NCI-H128 (cell line): ENCODE measurements at regions not wholly inside any gene's neighbourhood (a gene's known extent, or its start where the extent isn't known, plus 50 kb on each side); places are given as distances from the start of the nearest gene placed in this dataset.

Source experiments
- DNase-seq: peaks from one replicate; lab custom pipeline; 2025; ENCODE audit not compliant: unreplicated experiment; lab: John Stamatoyannopoulos, UW

GRCh38 chr13:111949311-111949710 is 117.6 kb upstream of the SOX1 start:
- no peak for DNase-seq

DNA sequence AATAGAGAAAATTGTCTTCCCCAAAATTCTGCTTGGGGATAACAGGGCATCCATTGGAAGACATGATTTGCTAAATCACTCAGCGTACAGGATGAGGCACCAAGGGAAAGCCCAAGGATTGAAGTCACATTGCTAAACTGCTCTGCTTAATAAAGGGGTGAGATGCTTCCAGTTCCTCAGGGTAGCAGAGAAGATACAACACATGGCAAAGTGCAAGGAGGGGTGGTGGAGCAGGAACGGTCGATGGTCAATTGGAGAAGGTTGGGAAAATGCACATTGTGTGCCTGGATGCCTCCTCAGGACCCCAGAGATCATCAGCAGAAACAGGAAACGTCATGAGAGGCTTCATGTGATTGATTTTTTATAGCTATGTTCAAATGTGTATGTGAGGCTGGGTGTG is 116.3 kb upstream of the SOX1 start:
- DNase-seq, result no peak

DNA sequence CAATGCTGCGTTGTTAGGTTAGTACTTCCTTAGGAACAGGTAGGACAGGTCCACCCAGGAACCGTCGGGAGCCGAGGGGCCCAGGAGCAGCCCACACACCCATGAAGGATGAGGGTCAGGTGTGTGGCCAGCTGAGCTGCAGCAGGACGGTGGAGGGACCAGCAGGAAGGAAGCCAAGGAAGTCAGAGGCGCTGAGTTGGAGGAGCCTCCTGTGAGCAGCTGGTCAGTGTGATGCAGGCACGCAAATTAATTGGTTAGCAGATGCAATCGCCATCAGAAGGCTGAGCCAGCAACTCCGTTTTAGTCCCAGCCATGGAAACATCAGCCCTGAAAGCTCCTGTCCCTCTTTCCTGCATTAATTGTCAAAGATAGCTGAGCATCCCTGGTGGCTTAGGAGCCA is 114.9 kb upstream of the SOX1 start:
- no peak for DNase-seq

- DNase-seq, result no peak
These were observed 114.1 kb upstream of the SOX1 start for GRCh38 chr13:111952814-111953213.

DNA sequence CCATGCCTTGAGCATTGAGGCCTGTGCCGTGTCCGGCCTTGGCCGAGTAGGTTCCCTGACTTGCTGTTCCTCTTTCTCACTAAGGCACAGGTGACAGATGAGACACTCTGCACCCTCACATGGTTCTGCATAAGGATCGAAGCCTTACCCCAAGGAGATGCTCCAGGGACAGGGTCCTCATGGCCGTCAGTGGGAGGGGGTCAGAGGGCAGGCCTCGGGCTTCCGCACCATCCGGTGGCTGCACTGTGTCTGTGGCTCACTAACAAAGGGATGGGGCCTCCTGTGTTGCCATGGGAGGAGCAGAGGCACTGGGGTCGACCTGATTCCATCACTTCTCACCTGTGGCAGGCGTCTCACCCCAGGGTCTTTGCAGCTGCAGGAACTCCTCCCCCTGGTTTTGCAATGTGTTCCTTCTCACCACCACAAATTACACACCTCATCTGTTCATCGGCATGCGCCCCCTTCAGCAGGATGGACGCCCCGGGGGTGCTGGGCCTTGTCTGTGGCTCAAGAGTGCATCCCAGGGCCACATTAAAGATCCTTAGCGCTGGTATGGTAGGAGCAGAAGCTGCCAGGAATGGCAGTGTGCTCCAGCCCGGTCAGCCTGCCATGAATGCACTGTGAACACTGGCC is 113.3 kb upstream of the SOX1 start:
- DNase-seq, result no peak

DNA sequence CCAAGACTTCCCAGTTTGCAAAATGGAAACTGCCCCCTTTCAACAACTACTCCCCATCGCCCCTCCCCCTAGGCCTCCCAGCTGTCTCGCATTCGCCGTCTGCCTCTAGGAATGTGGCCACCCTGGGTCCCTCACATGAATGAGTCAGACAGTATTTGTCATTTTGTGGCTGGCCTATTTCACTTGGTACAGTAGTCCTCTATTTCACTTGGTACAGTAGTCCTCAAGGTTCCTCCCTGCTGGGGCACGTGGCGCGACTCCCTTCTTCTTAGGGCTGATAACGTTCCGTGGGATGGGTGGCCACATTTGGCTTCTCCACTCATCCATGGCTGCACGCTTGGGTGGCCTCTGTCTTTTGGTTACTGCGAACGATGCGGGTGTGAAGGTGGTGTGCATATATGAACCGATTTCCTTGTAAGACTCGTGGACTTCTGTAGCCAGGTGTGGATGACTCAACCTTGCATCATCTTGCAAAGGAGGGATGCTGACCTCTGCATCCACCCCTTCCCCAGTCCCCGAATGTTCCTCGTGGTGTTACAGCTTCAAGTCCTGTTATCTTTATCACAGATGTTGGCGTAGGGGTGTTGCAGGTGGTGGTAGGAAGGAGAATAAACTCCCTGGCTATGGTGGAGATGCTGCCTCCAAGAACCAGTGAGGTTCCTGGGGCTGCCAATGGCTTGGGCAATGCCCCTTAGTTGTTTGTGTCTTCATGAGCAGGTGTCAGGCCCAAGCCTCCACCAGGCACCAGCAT is 112.1 kb upstream of the SOX1 start:
- DNase-seq, result no peak

DNA sequence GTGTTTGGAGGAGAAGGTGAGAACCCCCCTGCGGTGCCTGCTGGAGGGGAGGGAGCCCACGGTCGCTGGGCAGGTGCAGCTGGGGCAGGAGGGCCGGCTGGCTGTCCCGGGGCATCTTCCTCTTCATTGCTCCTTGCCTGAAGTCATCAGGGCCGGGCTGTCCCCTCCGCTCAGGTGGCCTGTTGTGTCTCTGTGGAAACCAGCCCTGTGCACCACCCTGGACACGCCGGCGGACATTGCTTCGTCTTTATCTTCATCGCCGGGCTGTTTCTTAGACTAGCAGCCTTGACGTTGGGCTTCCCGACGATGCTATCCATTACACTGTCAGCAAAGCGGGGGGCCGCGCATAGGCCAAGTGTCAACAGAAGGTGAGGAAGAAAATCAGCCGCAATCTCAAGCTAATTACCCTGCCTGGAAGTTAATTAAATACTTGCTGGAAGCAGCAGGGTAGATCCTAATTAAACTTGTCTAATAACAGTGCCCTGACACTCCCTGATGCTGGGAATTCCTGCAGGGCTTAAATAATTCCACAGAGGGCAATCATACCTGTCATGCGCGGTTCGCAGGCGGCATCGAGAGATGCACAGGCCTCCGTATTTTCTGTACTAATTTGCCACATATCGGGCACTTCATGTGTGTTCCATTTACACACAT is 111.4 kb upstream of the SOX1 start:
- no peak for DNase-seq

DNA sequence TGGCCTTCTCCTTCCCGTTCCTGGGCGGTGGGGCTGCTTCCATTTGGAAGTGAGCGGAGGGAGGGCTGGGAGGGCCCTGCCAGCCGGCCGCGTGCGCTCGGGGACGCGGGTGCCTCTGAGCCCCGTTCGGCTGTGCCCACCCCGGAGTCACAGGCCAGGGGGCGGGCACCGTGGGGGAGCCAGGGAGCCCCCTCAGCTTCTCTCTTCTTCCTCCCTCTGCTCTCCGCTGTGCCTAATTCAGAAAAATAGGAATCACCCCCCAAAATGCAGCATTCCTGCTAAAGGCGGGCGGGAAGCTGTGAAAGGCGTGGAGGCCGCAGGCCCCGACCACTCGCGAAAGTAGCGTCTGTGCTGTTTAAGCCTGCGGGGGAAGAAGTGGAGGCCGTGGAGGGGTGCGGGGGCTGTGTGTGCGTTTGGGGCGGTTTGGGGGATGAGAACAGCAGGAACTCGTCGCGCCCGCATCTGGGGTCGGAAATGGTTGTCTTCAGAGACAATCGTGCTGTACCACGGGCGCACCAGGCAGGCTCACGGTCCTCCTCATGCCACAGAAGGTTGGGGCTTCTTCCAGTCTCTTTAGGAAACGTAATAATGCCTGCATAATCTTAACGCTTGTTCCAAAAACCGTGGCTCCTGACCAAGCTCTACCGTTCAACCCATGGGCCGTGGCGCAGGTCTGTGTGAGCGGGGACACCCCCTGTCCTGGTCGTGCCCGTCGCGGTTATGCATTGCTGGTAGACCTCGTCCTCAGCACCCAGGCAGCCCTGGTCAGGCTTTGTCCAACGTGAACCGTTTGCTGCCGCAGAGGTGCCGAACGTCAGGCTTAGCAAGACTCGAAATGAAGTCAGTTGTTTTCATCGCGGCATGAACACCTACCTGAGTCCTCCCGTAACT is 110.4 kb upstream of the SOX1 start:
- no peak for DNase-seq

DNA sequence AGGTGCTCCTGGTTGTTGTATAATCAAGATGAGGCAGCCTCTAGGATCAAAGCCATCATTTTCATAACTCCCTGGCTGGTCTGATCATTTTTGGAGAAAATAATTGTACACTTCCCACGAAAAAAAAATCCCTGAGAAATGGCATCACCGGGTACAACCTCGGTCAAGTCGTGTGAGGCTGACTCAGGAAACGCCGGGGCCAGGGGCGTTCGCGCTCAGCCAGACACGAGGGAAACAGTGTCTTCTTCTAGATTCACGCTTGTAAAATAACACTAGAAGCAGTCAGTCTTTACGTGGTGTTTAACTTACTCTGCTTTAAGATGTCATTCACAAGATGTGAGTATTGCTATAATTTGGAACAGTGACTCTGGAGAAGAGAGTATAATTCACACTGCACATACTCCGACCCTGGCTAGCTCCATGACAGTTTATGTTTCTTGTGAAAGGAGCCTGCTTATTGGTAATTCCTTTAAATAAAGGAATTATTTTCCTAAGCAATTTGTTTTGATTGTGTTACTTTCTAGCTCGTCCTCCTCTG is 109.0 kb upstream of the SOX1 start:
- no peak for DNase-seq

DNA sequence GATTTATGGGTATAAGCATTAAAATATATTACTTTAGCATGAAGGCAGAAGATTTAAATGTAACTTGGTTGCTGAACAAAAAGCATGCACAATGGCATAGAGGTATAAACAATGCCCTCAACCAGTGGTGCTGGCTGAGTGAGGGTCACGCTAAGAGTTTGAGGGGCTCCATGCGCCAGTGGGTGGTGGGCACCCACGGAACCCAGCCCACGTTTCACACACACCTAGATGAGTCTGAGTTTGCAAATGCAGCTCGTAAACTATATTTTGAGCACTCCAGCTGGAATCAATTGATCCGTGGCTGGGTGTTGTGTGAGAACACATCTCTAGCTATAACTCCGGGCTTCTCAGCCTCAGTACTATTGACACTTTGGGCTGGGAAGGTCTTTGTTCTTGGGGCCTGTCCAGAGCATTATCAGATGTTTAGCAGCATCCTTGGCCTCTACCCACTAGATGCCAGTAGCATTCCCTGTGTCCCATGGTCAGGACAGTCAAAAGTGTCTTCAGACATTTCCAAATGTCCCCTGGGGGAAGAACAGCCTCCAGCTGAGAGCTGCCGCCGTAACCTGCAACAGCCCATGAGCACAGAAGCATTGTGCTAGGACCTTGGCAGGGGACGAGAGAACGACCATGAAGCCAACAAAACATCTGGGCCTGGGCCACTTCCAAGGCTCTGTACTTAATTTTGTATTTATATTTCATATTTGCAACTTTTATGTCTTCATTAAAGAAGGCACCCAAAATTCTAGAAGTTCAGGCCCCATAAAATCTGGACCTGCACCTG is 108.1 kb upstream of the SOX1 start:
- DNase-seq, result no peak

DNA sequence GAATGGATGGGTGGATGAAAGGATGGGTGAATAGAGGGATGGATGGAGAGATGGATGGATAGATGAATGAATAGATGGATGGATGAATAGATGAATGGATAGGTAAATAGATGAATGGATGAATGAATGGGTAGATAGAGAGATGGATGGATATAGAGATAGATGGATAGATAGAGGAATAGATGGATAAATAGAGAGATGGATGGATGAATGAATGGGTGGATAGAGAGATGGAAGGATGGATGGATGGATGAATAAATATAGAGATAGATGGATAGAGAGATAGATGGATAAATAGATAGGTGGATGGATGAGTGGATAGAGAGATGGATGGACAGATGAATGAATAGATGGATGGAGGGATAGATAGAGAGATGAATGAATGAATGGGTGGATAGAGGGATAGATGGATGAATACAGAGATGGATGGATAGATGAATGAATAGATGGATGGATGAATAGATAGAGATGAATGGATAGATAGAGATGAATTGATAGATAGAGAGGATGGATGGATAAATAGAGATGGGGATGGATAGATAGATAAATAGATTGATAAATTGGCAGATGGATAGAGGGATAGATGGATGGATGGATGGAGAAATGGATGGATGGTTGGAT is 106.7 kb upstream of the SOX1 start:
- DNase-seq, result no peak

- no peak for DNase-seq
These were observed 105.7 kb upstream of the SOX1 start for GRCh38 chr13:111961236-111961635.

GRCh38 chr13:111961651-111962192 is 105.2 kb upstream of the SOX1 start:
- DNase-seq, result no peak

DNA sequence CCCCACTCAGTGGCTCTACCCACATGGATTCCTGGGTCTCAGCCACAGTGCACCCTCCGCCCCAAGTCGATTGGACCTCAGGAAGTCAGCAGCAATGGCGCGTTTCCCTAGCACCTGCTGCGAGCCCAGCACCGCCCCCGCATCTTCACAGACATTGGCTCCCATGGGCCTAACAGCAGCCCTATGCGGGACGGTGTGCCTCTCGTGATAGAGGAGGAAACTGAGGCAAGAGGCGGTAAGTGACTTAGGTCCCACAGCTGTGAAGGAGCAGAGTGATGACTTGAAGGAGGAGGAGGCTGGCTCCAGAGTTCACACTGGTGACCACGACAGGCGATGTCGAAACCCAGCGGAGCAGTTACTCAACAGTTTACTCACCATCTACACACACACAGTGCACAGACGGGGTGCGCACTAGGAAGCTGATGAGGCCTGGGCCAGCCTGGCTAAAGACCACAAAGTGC is 104.5 kb upstream of the SOX1 start:
- no peak for DNase-seq

- DNase-seq, result no peak
These were observed 103.9 kb upstream of the SOX1 start for GRCh38 chr13:111963031-111963430.

DNA sequence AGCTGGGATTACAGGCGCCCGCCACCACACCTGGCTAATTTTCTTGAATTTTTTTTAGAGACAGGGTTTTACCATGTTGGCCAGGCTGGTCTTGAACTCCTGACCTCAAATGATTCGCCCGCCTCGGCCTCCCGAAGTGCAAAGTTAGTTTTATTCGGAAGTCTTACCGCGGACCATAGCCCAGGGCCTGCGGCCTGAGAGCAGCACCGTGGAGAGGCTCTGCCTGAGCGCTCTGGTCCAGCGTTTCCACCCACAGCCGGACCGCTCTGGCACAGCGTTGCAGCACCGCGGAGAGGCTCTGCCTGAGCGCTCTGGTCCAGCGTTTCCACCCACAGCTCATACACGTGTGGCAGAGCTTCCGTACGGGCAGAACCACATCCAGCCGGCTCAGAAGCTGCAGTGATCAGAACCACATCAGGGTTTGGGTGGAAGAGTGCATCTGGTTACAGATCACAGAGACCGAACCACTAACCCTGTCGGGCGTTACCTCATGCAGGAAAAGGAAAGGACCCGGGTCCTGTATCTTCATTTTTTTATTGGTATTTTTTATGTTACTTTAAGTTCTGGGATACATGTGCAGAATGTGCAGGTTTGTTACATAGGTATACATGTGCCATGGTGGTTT is 102.4 kb upstream of the SOX1 start:
- no peak for DNase-seq

DNA sequence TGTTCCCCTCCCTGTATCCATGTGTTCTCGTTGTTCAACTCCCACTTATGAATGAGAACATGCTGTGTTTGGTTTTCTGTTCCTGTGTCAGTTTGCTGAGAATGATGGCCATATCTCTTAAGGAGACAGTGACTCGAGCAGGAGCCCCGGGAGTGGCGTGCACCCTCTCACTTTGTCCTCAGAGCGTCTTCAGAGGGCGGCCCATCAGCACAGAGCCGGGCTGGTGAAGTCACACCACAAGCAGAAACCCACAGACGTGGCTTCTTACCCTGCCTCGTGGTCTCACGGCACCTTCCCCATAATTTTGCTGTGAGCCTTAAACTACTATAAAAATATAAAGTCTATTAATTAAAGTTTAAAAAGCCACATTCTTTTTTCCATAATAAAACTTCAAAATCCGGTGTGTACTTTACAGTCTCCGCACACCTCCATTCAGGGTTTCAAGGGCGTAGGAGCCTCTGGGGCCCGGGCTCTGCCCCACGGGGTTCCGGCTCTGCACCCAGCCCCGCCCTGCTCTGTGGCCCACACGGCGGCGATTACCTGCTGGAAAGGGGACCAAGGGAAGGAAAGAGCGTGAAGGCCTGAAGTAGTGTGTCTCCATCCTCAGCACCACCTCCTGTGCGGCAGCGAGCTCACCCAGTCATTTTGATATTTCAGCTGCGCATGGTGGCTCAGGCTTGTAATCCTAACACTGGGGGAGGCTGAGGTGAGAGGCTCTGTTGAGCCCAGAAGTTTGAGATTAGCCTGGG is 101.3 kb upstream of the SOX1 start:
- no peak for DNase-seq

DNA sequence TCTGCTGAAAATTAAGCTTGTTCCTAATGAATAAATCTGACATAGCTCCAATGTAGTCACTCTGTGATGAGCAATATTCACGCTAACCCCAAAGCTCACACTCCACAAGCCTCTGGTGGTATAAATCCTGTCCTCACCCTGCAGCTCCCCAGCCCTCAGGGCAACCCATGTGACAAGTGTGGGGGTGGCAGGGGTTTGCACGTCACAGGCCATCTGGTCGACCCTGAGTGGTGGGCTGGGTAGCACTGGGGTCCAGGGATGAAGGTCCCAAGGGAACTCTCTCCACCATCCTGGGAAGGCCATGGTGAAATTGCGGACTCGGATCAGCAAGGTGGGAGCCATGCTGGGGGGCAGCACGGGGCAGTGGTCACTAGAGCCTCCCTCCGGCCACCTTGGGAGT is 100.0 kb upstream of the SOX1 start:
- DNase-seq, result no peak
